DMS53 treated with DMSO at 0.1 percent for 48 hours (cell line): ENCODE measurements at regions not wholly inside any gene's neighbourhood (a gene's known extent, or its start where the extent isn't known, plus 50 kb on each side); places are given as distances from the start of the nearest gene placed in this dataset.

ENCODE experiments used
- DNase-seq: peaks from one replicate; lab custom pipeline; 2025; ENCODE audit not compliant: unreplicated experiment; lab: John Stamatoyannopoulos, UW

GRCh38 chr1:239725933-239726332 lies 339.6 kb downstream of the CHRM3 start:
- DNase-seq: no peak

DNA sequence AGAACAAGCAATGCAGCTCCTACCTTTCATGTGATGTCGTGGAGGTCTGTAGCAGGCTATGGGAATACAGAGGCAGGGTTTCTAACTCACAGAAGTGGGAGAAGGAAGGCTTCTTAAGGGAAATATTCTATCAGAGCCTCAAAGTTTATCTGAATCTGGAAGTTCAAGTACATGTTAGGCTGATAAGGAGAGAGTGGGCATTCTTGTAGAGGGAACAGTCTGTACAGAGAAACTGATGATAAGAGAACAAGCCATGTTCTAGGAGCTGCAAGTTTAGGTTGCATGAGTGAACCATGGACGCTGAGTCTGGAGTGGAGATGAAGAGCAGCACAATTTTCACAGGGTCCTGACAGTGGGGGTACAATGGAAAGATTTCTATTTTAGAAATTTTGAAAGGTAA lies 344.0 kb downstream of the CHRM3 start:
- no peak for DNase-seq

- DNase-seq: no peak
Observed at GRCh38 chr1:239731082-239731748, 344.8 kb downstream of the CHRM3 start.

DNA sequence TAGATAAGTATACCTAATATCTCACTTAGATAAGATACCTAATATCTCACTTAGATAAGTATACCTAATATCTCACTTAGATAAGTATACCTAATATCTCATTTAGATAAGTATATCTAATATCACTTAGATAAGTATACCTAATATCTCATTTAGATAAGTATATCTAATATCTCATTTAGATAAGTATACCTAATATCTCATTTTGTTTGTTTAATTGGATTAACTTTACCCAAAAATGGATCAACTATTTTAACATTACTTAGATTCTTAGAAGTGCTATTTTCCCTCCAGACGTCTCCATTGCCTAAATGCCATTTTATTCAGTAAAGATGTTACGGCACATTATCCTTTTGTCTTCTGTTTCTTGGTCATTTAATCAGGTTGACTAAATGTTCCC lies 346.4 kb downstream of the CHRM3 start:
- no peak for DNase-seq

- DNase-seq: no peak
Observed at GRCh38 chr1:239733995-239734394, 347.6 kb downstream of the CHRM3 start.

GRCh38 chr1:239735111-239735510 lies 348.7 kb downstream of the CHRM3 start:
- no peak for DNase-seq

- DNase-seq: no peak
Observed at GRCh38 chr1:239736479-239736878, 350.1 kb downstream of the CHRM3 start.

- no peak for DNase-seq
Observed at GRCh38 chr1:239739375-239739774, 352.3 kb upstream of the FMN2 start.

DNA sequence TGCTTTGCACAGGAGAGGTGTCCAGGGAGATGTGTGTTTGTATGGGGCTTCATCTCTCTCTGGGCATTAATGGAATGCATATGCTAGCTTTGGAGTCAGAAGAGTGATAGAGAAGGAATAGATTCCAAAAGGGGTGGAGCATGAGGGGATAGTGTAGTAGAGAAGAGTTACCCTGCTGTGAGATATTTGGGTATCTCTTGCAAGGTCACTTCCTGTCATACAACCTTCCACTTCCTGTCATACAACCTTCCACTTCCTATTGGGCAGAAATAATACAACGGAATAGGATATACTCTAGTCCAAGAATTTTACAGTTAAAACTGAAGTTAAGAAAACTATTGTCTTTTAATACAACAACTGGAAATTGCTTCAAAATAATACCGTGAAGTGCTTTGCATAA lies 351.8 kb upstream of the FMN2 start:
- no peak for DNase-seq

DNA sequence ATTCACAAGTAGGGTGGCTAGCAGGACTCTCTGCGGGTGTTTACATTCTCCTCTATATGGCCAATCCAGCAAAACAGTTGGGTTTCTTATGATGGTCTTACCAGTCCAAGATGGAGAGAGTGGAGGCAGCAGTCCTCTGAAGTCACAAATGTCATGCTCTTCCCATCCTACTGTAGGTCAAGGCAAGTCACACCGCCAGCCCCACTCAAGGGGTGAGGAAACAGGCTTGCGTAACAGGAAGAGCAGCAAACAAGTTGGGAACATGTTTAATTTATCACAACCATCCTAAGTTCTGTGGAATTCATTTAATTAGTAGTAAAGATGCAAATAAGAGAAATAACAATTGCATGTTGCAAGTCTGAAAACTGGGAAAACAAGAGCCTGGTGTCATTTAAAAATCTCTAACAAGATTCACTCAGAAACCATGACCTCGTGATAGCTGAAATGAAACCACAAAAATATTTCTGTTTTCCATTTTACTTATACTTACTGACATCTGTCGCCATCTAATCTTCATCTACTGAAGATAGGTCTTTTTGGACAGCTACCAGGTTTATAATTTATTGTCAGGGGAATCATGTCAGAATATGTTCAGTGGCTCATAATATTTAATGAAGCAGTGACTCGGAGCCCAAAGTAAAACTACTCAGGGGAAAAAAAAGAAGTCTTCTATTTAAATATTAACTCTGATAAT lies 349.1 kb upstream of the FMN2 start:
- DNase-seq: no peak

DNA sequence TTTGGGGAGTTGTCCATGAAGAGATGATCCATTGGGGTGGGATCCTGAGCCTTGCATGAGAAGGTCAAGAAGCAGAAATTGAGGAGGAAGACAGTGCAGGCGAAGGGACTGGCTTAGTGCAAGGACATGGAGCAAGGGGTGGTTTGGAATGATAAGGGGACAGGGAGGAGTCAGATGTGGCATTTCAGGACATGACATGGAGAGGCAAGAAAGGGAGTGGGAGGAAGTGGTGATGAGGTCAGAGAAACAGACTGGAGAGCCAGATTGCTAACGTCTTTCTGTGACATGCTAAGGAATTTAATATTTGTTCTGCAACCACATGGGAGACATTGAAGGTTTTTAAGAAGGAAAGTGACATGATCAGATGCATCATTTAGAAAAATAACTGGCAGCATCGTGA lies 346.8 kb upstream of the FMN2 start:
- no peak for DNase-seq

GRCh38 chr1:239755107-239755912 lies 336.4 kb upstream of the FMN2 start:
- no peak for DNase-seq

DNA sequence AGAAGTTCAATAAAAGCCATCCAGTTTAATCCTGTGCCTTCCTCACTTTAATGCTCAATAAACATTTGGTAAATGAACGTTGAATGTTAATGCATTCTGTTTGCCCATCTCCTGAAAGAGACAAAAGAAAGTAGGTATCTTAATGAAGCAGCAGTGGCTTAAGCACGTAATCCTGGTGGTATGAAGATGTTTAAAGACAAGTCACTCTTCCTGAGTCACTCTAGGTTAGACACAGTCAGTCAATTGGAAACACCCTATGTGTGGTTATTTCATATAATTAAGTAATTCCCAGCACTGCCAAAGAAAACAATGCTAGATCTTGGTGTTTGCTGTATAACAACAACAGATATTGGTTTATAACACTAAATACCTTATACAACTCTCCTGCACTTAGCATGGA lies 334.0 kb upstream of the FMN2 start:
- no peak for DNase-seq

DNA sequence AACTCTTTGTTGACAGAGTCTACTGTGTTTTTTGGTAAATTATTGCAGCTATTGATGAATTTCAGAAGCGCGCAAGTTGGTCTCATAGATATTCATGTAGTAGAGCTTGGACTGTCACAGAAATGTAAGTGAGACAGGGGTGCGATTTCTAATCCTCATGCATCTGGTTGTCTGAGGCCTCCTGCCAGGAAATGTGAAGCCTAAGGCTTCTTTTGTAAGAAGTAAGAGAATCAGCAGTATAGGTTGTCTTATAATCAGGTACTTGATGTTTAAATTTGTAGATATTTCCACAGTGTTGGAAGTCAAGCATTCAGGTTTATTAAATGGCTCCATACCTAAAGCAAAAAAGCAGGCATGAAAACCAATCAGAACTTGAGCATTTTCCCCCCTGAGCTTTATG lies 332.9 kb upstream of the FMN2 start:
- no peak for DNase-seq

DNA sequence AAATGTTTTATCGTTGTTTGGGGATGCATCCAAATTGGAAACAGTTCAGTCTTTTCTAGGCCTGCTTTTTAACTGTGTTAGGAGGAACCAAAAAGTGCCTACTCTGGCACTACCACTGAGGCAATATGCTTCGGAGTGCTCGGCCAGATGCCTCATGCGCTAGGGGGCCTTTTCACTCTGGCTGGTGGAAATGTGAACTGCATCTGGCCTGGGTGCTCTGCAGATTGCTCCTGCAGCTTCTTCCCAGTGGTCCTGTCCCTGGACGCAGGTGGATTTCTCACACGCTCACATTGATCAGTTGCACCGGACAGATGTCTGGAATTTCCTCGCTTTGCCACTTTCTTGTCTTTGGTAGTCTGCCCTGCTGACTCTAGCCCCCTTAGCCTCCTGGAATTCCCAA lies 330.2 kb upstream of the FMN2 start:
- no peak for DNase-seq

DNA sequence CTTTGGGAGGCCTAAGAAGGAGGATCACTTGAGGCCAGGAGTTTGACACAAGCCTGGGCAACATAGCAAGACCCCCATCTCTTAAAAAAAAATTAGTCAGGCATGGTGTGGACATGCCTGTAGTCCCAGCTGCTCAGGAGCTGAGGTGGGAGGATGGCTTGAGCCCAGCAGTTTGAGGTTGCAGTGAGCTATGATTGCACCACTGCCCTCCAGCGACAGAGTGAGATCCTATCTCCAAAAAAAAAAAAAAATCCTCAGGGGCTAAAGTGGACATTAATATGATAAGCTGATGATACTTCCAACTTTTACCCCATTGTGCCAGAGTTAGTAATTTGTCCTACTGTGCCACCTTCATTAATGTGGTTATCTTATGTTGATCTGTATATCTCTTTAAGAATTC lies 327.8 kb upstream of the FMN2 start:
- no peak for DNase-seq

- no peak for DNase-seq
Observed at GRCh38 chr1:239764546-239764945, 327.1 kb upstream of the FMN2 start.

DNA sequence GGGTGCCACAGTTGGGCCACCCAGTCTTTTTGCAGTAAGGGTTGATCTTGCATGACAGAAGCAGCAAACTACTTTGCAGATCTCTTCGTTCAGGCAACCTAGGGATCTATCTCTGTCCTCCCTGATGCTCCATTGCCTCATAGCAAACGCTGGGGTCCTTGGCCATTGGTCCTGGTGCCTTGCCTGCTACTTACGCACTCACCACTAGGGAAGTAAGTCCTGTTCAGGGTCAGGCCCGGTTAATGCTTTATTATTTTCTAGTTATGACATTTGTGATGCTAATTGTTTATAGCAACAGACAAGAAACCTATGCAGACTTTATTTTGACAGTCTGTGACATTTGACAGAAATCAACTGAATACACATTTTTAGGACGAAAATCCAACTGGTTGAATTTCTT lies 326.5 kb upstream of the FMN2 start:
- no peak for DNase-seq

- DNase-seq: no peak
Observed at GRCh38 chr1:239771550-239771949, 320.1 kb upstream of the FMN2 start.

DNA sequence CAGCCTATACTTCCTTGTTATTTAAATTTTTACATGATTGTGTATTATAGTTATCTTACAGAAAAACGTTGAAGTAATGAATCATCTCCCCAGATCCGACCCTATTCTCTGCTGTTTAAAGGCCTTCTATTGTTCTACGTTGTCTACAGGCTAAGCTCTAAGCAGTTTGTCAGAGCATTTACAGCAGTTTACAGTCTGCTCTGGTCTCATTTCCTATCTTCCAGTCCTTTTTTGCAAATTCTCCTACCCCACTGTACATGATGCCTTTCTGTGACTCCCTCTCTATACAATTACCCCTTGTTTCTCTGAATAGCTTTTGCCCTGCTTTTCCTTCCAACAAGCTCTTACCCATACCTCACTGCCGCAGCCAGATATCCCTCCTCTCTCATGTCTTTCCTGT lies 319.2 kb upstream of the FMN2 start:
- DNase-seq: no peak

- no peak for DNase-seq
Observed at GRCh38 chr1:239775466-239775865, 316.2 kb upstream of the FMN2 start.

DNA sequence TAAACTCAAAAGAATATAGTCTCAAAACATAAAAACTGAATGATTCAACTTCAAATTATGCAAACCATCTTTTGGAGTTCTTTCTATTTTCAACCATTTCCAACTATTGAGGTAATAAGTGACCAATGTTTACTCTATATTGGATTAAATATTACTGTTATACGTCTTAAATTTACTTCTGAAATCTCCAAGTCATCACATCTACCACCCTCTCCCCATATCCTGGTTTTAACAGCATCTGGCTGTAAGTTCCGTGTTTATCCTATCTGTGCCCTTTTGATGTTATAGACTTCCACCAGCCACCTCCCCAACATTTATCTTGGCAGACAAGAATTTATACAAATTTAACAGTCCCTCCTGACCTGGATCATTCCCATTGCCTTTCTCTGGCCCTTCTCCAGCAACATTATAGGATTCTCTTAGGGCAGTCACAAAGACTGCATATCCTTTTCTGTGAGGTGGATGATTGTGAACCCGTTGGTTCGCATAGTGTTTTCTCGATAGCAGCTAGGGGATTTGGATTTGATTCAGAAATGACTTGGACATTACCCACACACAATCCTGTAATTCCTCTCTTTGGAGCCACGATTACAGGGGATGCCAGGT lies 313.4 kb upstream of the FMN2 start:
- no peak for DNase-seq
